HepG2 (cell line): ENCODE measurements at regions not wholly inside any gene's neighbourhood (a gene's known extent, or its start where the extent isn't known, plus 50 kb on each side); places are given as distances from the start of the nearest gene placed in this dataset.
"Not testable (repeated sequence)": the region's sequence is repeated elsewhere in the genome, so short reads cannot be mapped to it uniquely, and the experiment has no call there.

Source experiments
- ATAC-seq: fragments of 200-7000 bp; cut with Tn5 transposase; 3 replicates; pipeline ENCODE4 v1.9.1; 2020; ENCODE audit warnings: mild to moderate bottlenecking, moderate library complexity
- BruUV-seq: library from RNA; stranded (reverse); fragments of 400-500 nt; replicated peaks from 2 replicates; lab custom pipeline; 2021; lab: Mats Ljungman, UMichigan
- CTCF ChIA-PET: fragments of 300-600 bp; formaldehyde crosslinking; extraction: SDS; loops from one replicate; lab custom pipeline; 2021; ENCODE audit warnings: low total read pairs, inconsistent platforms, low intra/inter-chr PET ratio; lab: Yijun Ruan, JAX
- POLR2A ChIA-PET: fragments of 350-600 bp; sonication (Branson Sonifier 250); formaldehyde crosslinking; loops from one replicate; lab custom pipeline; 2020; ENCODE audit warnings: antibody characterized with exemption, inconsistent platforms; lab: Yijun Ruan, JAX
- DNase-seq: peaks from one replicate; pipeline ENCODE4 v3.0.0-alpha.2; 2015; ENCODE audit warnings: low spot score
- FAIRE-seq: peaks from 3 replicates; lab custom pipeline; 2011; peaks lifted over from hg19 to GRCh38; lab: Jason Lieb, UNC
- H2AFZ ChIP-seq: one replicate; pipeline ENCODE4 v1.6.1; 2011; ENCODE audit warnings: low read length, inconsistent platforms
- H3K27ac ChIP-seq: fragments of 300-600 bp; 3 replicates; pipeline ENCODE4 v1.8.0; 2011; ENCODE audit warnings: mixed run types, mild to moderate bottlenecking, mixed read lengths, low read length, inconsistent platforms; ENCODE audit not compliant: insufficient read depth; ENCODE audit errors: extremely low read length
- H3K27me3 ChIP-seq, 2 experiments: fragments of 200-600 bp in 1 of 2; 2 replicates in 1 of 2; 3 replicates in 1 of 2; pipeline versions ENCODE4 v1.6.0 to v1.8.0; 2011; ENCODE audit warnings: low read length in 2 of 2, mild to moderate bottlenecking in 2 of 2, moderate library complexity in 2 of 2, inconsistent platforms in 1 of 2; ENCODE audit not compliant: insufficient read depth in 2 of 2, control insufficient read depth in 1 of 2
- H3K36me3 ChIP-seq, 2 experiments: fragments of 200-600 bp in 1 of 2; replicated peaks in 1 of 2; 2 replicates in 1 of 2; 3 replicates in 1 of 2; pipeline versions ENCODE4 v1.5.1 to v1.8.0; 2011; ENCODE audit warnings: low read length in 2 of 2, inconsistent platforms in 1 of 2; ENCODE audit not compliant: insufficient read depth in 2 of 2, control insufficient read depth in 1 of 2
- H3K4me1 ChIP-seq: 2 replicates; pipeline ENCODE4 v1.5.1; 2012; ENCODE audit warnings: low read length, inconsistent platforms; ENCODE audit not compliant: insufficient read depth
- H3K4me2 ChIP-seq: 2 replicates; pipeline ENCODE4 v1.6.0; 2011; ENCODE audit warnings: low read depth, low read length, inconsistent platforms
- H3K4me3 ChIP-seq, 3 experiments: fragments of 200-600 bp in 1 of 3; sonication (generic), shearing (Covaris generic) in 1 of 3; replicated peaks in 1 of 3; 2 replicates each; pipeline ENCODE4 v1.5.1; 2011 to 2016; ENCODE audit warnings: low read length in 3 of 3, inconsistent platforms in 2 of 3, low read depth in 2 of 3, mild to moderate bottlenecking in 2 of 3, control low read depth in 1 of 3, mixed read lengths in 1 of 3; ENCODE audit not compliant: insufficient read depth in 1 of 3
- H3K79me2 ChIP-seq: one replicate; pipeline ENCODE4 v1.6.1; 2011; ENCODE audit warnings: low read length, inconsistent platforms; ENCODE audit not compliant: insufficient read depth
- H3K9ac ChIP-seq: 2 replicates; pipeline ENCODE4 v1.6.0; 2011; ENCODE audit warnings: mild to moderate bottlenecking, low read depth, low read length, inconsistent platforms; ENCODE audit not compliant: insufficient read depth
- H3K9me3 ChIP-seq: 2 replicates; pipeline ENCODE4 v1.5.1; 2012; ENCODE audit warnings: mild to moderate bottlenecking, low read length
- H4K20me1 ChIP-seq: 2 replicates; pipeline ENCODE4 v1.6.0; 2011; ENCODE audit warnings: inconsistent platforms, mild to moderate bottlenecking, low read length, moderate library complexity; ENCODE audit not compliant: insufficient read depth
- ELF1 ChIP-seq: sonication (generic); formaldehyde crosslinking; IDR thresholded peaks from 2 replicates; pipeline ENCODE4 v1.4.0; 2020; ENCODE audit warnings: missing genetic modification reagents
- HDAC6 ChIP-seq: fragments of 200-600 bp; sonication (generic); IDR thresholded peaks from 2 replicates; pipeline ENCODE4 v1.7.0; 2017; ENCODE audit warnings: mild to moderate bottlenecking, antibody characterized with exemption, low read length, low read depth
- IRF2 ChIP-seq: IDR thresholded peaks from 2 replicates; pipeline ENCODE4 v1.6.1; 2018; ENCODE audit warnings: missing genetic modification reagents, missing compliant biosample characterization
- YEATS2 ChIP-seq: sonication (generic); formaldehyde crosslinking; IDR thresholded peaks from 2 replicates; pipeline ENCODE4 v1.4.0; 2020; ENCODE audit warnings: missing genetic modification reagents, borderline replicate concordance
- ZBTB8A ChIP-seq: sonication (generic); formaldehyde crosslinking; IDR thresholded peaks from 2 replicates; pipeline ENCODE4 v1.4.0; 2020; ENCODE audit warnings: mild to moderate bottlenecking, low read depth, missing genetic modification reagents, borderline replicate concordance
- ZFP36 ChIP-seq: fragments of 150-350 bp; IDR thresholded peaks from 2 replicates; pipeline ENCODE4 v1.6.1; 2018; ENCODE audit warnings: borderline replicate concordance, low read length, low read depth; ENCODE audit not compliant: partially characterized antibody
- ZNF234 ChIP-seq: sonication (generic); formaldehyde crosslinking; conservative IDR thresholded peaks from 2 replicates; pipeline ENCODE4 v1.5.1; 2020; ENCODE audit warnings: mild to moderate bottlenecking, missing genetic modification reagents
- ZNF468 ChIP-seq: sonication (generic); formaldehyde crosslinking; IDR thresholded peaks from 2 replicates; pipeline ENCODE4 v1.8.0; 2022; ENCODE audit warnings: mild to moderate bottlenecking, moderate library complexity, missing genetic modification reagents
- ZNF570 ChIP-seq: sonication (generic); formaldehyde crosslinking; IDR thresholded peaks from 2 replicates; pipeline ENCODE4 v1.4.0; 2020; ENCODE audit warnings: mild to moderate bottlenecking, missing genetic modification reagents, borderline replicate concordance
- ZNF746 ChIP-seq: sonication (generic); formaldehyde crosslinking; IDR thresholded peaks from 2 replicates; pipeline ENCODE4 v1.8.0; 2022; ENCODE audit warnings: mild to moderate bottlenecking, missing genetic modification reagents
- WGBS: methylation state at CpG from one replicate; pipeline ENCODE4 v1.1.6; 2017; ENCODE audit warnings: low lambda C conversion rate; 5-methylcytosine and 5-hydroxymethylcytosine counted together
- in situ Hi-C: cut with HindIII; loops from 2 replicates; pipeline ENCODE4 v1.10.0; 2017; ENCODE audit warnings: low pct_unique_long_range_greater_than_20kb; ENCODE audit not compliant: extremely low pct_ligation_motif_present
- intact Hi-C: fragments of 100-400 bp; cut with micrococcal nuclease; formaldehyde crosslinking; loops from one replicate; pipeline ENCODE4 v1.10.0; 2022; ENCODE audit not compliant: unreplicated experiment
- TF ChIP-seq, protein P1 (sequence below): sonication (generic); formaldehyde crosslinking; IDR thresholded peaks from 2 replicates; pipeline ENCODE4 v1.8.0; 2022; ENCODE audit warnings: low read depth, missing genetic modification reagents

DNA sequence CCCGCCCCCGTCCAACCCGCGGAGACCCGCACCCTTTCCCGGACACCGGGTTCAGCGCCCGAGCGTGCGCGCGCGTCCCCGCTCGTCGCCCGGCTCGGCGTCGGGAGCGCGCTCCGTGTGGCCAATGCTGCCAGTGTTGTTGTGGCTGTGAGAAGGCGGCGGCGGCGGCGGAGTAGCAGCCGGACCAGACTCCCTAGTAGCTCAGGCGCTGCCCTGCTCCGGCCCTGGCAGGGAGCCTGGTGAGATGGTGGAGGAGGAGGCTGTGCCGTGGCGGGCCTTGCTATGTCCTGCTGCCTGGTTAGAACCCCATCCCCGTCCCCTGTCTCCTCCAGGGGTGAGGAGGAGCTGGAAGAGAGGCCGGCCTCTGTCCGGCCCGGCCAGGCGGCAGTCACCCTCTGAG is 553.2 kb downstream of the TUBA3C start:
- CTCF ChIA-PET: no interaction called here
- Histone ChIP-seq H3K79me2 (no peaks in the 10 kb centered on the region), H3K9me3 (peaks cover 5% of the 10 kb centered on the region), H3K4me2 (no peak overlapping the region), H3K27me3 (no peaks in the 10 kb centered on the region), H3K27ac (no peak overlapping the region), H2AFZ (no peak overlapping the region), H3K9ac (no peak overlapping the region), H3K4me3 (no peak overlapping the region), H4K20me1 (no peaks in the 10 kb centered on the region), H3K4me1 (no peaks in the 10 kb centered on the region), H3K36me3 (no peaks in the 10 kb centered on the region)
- FAIRE-seq: no peak
- no TSS peak for BruUV-seq
- WGBS: 83% methylated on average over 23 of the region's 39 CpGs
- no peak for DNase-seq
- intact Hi-C loops: no loop called here
- POLR2A ChIA-PET: no interaction called here
- ATAC-seq: no peak
- in situ Hi-C loops: no loop called here
- TF ChIP-seq YEATS2: no peak
- TF ChIP-seq, protein P1, sequence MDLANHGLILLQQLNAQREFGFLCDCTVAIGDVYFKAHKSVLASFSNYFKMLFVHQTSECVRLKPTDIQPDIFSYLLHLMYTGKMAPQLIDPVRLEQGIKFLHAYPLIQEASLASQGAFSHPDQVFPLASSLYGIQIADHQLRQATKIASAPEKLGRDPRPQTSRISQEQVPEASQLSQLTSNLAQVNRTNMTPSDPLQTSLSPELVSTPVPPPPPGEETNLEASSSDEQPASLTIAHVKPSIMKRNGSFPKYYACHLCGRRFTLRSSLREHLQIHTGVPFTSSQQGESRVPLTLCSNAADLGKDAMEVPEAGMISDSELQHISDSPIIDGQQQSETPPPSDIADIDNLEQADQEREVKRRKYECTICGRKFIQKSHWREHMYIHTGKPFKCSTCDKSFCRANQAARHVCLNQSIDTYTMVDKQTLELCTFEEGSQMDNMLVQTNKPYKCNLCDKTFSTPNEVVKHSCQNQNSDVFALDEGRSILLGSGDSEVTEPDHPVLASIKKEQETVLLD (CRISPR knock-in tag): no peak
- no peak for TF ChIP-seq IRF2 (CRISPR knock-in tag)
- no peak for TF ChIP-seq ZNF570
- TF ChIP-seq ELF1 (CRISPR knock-in tag): no peak
- TF ChIP-seq ZNF746: no peak
- no peak for TF ChIP-seq ZBTB8A
- TF ChIP-seq ZFP36: no peak
- no peak for TF ChIP-seq ZNF468 (CRISPR knock-in tag)
- TF ChIP-seq HDAC6: no peak
- TF ChIP-seq ZNF234 (CRISPR knock-in tag): no peak

DNA sequence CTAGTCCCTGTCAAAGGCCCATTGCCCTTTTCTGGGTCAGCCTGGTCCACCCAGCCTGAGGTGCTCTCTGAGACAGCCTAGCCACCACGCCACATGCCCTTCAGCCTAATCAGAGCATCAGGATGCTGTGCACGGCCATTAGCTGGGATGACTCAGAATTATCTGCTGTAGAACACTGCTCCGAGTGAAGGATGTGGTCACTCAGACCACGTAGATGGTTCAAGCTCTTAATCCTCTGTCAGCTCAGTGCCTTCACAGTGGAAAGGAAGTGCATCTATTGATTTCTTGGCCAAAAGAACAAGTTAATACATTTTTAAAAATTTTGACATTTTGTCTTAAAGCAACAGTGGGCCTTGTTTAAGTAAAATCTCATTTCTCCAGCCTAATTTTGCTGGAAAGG is 557.6 kb downstream of the TUBA3C start:
- intact Hi-C loops, H3K9ac ChIP-seq, DNase-seq, H3K4me3 ChIP-seq, H3K27ac ChIP-seq, H3K4me2 ChIP-seq, H3K36me3 ChIP-seq, FAIRE-seq, POLR2A ChIA-PET, H3K4me1 ChIP-seq, H4K20me1 ChIP-seq, ATAC-seq, H3K27me3 ChIP-seq, H3K79me2 ChIP-seq, in situ Hi-C loops, CTCF ChIA-PET, BruUV-seq, H3K9me3 ChIP-seq, H2AFZ ChIP-seq: not testable (repeated sequence)
- WGBS: 0% methylated on average over 3 of the region's 4 CpGs

DNA sequence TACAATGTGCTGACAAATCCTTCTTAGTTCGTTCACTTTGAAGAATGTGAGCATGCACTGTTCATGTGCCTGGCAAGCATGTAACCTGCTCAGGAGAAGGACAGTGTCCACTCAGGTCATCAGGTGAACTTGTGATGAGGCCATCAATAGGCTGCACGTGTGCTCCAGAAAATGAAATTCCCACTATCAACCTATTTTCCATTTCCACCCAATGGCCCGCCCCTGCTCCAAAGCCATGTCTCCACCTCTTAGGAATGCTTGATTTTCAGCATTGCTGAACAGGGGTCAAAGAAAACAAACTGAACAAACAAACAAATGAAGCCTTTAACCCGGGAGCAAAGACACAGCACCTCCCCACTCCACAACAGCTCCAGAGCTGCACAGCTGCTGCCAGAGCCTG is 563.2 kb downstream of the TUBA3C start:
- POLR2A ChIA-PET, H3K36me3 ChIP-seq, H3K27ac ChIP-seq, in situ Hi-C loops, H3K4me3 ChIP-seq, CTCF ChIA-PET, H3K79me2 ChIP-seq, ATAC-seq, BruUV-seq, FAIRE-seq, H3K4me1 ChIP-seq, H3K9me3 ChIP-seq, DNase-seq, intact Hi-C loops, H2AFZ ChIP-seq, H3K27me3 ChIP-seq, H4K20me1 ChIP-seq, H3K4me2 ChIP-seq, H3K9ac ChIP-seq: not testable (repeated sequence)
- 0% methylated on average over 2 of the region's 4 CpGs for WGBS
